IMR-90 (cell line): ENCODE measurements at regions not wholly inside any gene's neighbourhood (a gene's known extent, or its start where the extent isn't known, plus 50 kb on each side); places are given as distances from the start of the nearest gene placed in this dataset.

Source experiments
- ATAC-seq: fragments of 200-7000 bp; cut with Tn5 transposase; 2 replicates; pipeline ENCODE4 v1.9.1; 2020; ENCODE audit warnings: low read depth, mild to moderate bottlenecking, moderate library complexity
- BruUV-seq: library from RNA; stranded (reverse); fragments of 400-500 nt; replicated peaks from 2 replicates; lab custom pipeline; 2021; lab: Mats Ljungman, UMichigan
- CTCF ChIA-PET: fragments of 300-600 bp; formaldehyde crosslinking; extraction: SDS; loops from one replicate; lab custom pipeline; 2021; ENCODE audit warnings: antibody characterized with exemption; lab: Yijun Ruan, JAX
- POLR2A ChIA-PET: fragments of 300-600 bp; sonication (Branson Sonifier 250); formaldehyde crosslinking; loops from one replicate; lab custom pipeline; 2022; ENCODE audit warnings: antibody characterized with exemption; ENCODE audit not compliant: unreplicated experiment; lab: Charles Lee
- DNase-seq: peaks from one replicate; pipeline ENCODE4 v3.0.0; 2013
- H2AFZ ChIP-seq: replicated peaks from 2 replicates; pipeline ENCODE3; 2013; ENCODE audit warnings: low read length, mild to moderate bottlenecking; ENCODE audit not compliant: poor library complexity
- H2AK5ac ChIP-seq: 2 replicates; pipeline ENCODE4 v1.6.1; 2013; ENCODE audit warnings: low read depth, low read length, inconsistent platforms
- H2AK9ac ChIP-seq: replicated peaks from 2 replicates; pipeline ENCODE3; 2013; ENCODE audit warnings: mild to moderate bottlenecking, low read depth, low read length, moderate library complexity; ENCODE audit not compliant: poor library complexity
- H2BK120ac ChIP-seq: 2 replicates; pipeline ENCODE4 v1.6.1; 2013; ENCODE audit warnings: low read depth, low read length, inconsistent platforms
- H2BK15ac ChIP-seq: 3 replicates; pipeline ENCODE4 v1.6.1; 2013; ENCODE audit warnings: low read depth, low read length, inconsistent platforms
- H2BK20ac ChIP-seq: 2 replicates; pipeline ENCODE4 v1.6.1; 2013; ENCODE audit warnings: low read depth, mild to moderate bottlenecking, inconsistent platforms, low read length, moderate library complexity
- H2BK5ac ChIP-seq: 2 replicates; pipeline ENCODE4 v1.6.1; 2013; ENCODE audit warnings: mild to moderate bottlenecking, low read depth, low read length, inconsistent platforms; ENCODE audit not compliant: poor library complexity, severe bottlenecking
- H3K14ac ChIP-seq: replicated peaks from 2 replicates; pipeline ENCODE4 v1.6.1; 2013; ENCODE audit warnings: low read depth, low read length, inconsistent platforms
- H3K18ac ChIP-seq: 2 replicates; pipeline ENCODE4 v1.6.1; 2013; ENCODE audit warnings: low read depth, low read length, control low read depth
- H3K23ac ChIP-seq: 2 replicates; pipeline ENCODE4 v1.6.1; 2013; ENCODE audit warnings: low read depth, low read length, inconsistent platforms
- H3K27ac ChIP-seq: 2 replicates; pipeline ENCODE4 v1.5.1; 2013; ENCODE audit warnings: mild to moderate bottlenecking, control low read depth, low read length; ENCODE audit not compliant: insufficient read depth
- H3K27me3 ChIP-seq: 2 replicates; pipeline ENCODE4 v1.6.1; 2013; ENCODE audit warnings: low read length; ENCODE audit not compliant: control insufficient read depth, insufficient read depth
- H3K36me3 ChIP-seq: 2 replicates; pipeline ENCODE4 v1.6.1; 2013; ENCODE audit warnings: low read length, mixed read lengths; ENCODE audit not compliant: control insufficient read depth, insufficient read depth
- H3K4ac ChIP-seq: 2 replicates; pipeline ENCODE4 v1.6.1; 2013; ENCODE audit warnings: low read depth, low read length, inconsistent platforms
- H3K4me1 ChIP-seq: 2 replicates; pipeline ENCODE4 v1.6.1; 2013; ENCODE audit warnings: low read length, mixed read lengths; ENCODE audit not compliant: control insufficient read depth, insufficient read depth
- H3K4me2 ChIP-seq: 2 replicates; pipeline ENCODE4 v1.6.1; 2013; ENCODE audit warnings: low read depth, mild to moderate bottlenecking, control low read depth, low read length, moderate library complexity
- H3K4me3 ChIP-seq: 2 replicates; pipeline ENCODE4 v1.5.1; 2013; ENCODE audit warnings: low read depth, mild to moderate bottlenecking, control low read depth, low read length, moderate library complexity; ENCODE audit not compliant: insufficient read depth
- H3K56ac ChIP-seq: 2 replicates; pipeline ENCODE4 v1.6.1; 2013; ENCODE audit warnings: low read length, inconsistent platforms; ENCODE audit not compliant: insufficient read depth; ENCODE audit errors: extremely low read depth
- H3K79me1 ChIP-seq, 2 experiments: 2 replicates each; pipeline ENCODE4 v1.6.1; 2013; ENCODE audit warnings: low read length in 2 of 2, inconsistent platforms in 1 of 2, low read depth in 1 of 2
- H3K9ac ChIP-seq: 2 replicates; pipeline ENCODE4 v1.6.1; 2013; ENCODE audit warnings: low read depth, low read length, control low read depth
- H3K9me1 ChIP-seq: 2 replicates; pipeline ENCODE4 v1.6.1; 2013; ENCODE audit warnings: low read length, inconsistent platforms; ENCODE audit not compliant: insufficient read depth
- H3K9me3 ChIP-seq: 2 replicates; pipeline ENCODE4 v1.6.1; 2013; ENCODE audit warnings: low read length; ENCODE audit not compliant: control insufficient read depth, insufficient read depth
- H4K20me1 ChIP-seq: 2 replicates; pipeline ENCODE4 v1.6.1; 2013; ENCODE audit warnings: low read length, inconsistent platforms; ENCODE audit not compliant: insufficient read depth
- H4K5ac ChIP-seq: 2 replicates; pipeline ENCODE4 v1.6.1; 2013; ENCODE audit warnings: mild to moderate bottlenecking, low read depth, low read length, control low read depth
- H4K8ac ChIP-seq, 2 experiments: 2 replicates each; pipeline ENCODE4 v1.6.1; 2013; ENCODE audit warnings: low read depth in 2 of 2, low read length in 2 of 2, control low read depth in 1 of 2, inconsistent platforms in 1 of 2
- H4K91ac ChIP-seq: 2 replicates; pipeline ENCODE4 v1.6.1; 2013; ENCODE audit warnings: low read depth, low read length, inconsistent platforms; ENCODE audit not compliant: insufficient read depth
- CEBPB ChIP-seq: IDR thresholded peaks from 2 replicates; pipeline ENCODE4 v1.6.1; 2012; ENCODE audit warnings: low read depth, low read length, improper control_type of control experiment
- MAFK ChIP-seq: IDR thresholded peaks from 2 replicates; pipeline ENCODE4 v1.6.1; 2012; ENCODE audit warnings: low read depth, low read length, improper control_type of control experiment
- MXI1 ChIP-seq: IDR thresholded peaks from 2 replicates; pipeline ENCODE4 v1.6.1; 2012; ENCODE audit warnings: low read depth, mild to moderate bottlenecking, low read length, moderate library complexity, borderline replicate concordance
- POLR2A ChIP-seq: IDR thresholded peaks from 2 replicates; pipeline ENCODE4 v1.6.1; 2012; ENCODE audit warnings: mild to moderate bottlenecking, low read depth, low read length
- RAD21 ChIP-seq: IDR thresholded peaks from 2 replicates; pipeline ENCODE4 v1.6.1; 2012; ENCODE audit warnings: low read length, improper control_type of control experiment
- RCOR1 ChIP-seq: IDR thresholded peaks from 2 replicates; pipeline ENCODE4 v1.6.1; 2012; ENCODE audit warnings: mild to moderate bottlenecking, low read length, improper control_type of control experiment; ENCODE audit not compliant: insufficient replicate concordance
- WGBS, 2 experiments: methylation state at CpG; one replicate each; pipeline versions ENCODE4 v1.1.5 to v1.1.7; 2013; ENCODE audit warnings: missing lambda C conversion rate in 2 of 2; ENCODE audit not compliant: insufficient read length in 1 of 2; ENCODE audit errors: extremely low coverage in 2 of 2; 5-methylcytosine and 5-hydroxymethylcytosine counted together
- dilution Hi-C: fragments of 300-500 bp; cut with HindIII; formaldehyde crosslinking; loops from one replicate; pipeline ENCODE4 v1.14.3; 2018; ENCODE audit warnings: low sequenced_read_pairs; ENCODE audit not compliant: unreplicated experiment
- in situ Hi-C: fragments of 300-500 bp; cut with MboI; formaldehyde crosslinking; loops from 3 replicates; pipeline ENCODE4 v1.14.3; 2019; ENCODE audit warnings: low sequenced_read_pairs, inconsistent platforms, mixed read lengths
- intact Hi-C: fragments of 100-400 bp; cut with micrococcal nuclease; formaldehyde crosslinking; loops from 2 replicates; pipeline ENCODE4 v1.10.0; 2022

GRCh38 chr2:58926112-58926511 is 685.0 kb upstream of the FANCL start:
- in situ Hi-C loops: no loop called here
- BruUV-seq: no TSS peak
- Histone ChIP-seq H3K4me3 (no peak overlapping the region), H2BK15ac (peak overlapping the region; percentile 74; the same call in 2 of the 3 replicates), H2AK9ac (no peak overlapping the region), H4K91ac (0 out of 2 replicates have a peak overlapping the region, but pooled peaks have one; percentile 87), H3K4me2 (no peak overlapping the region), H4K20me1 (no peaks in the 10 kb centered on the region), H3K14ac (no peak overlapping the region), H4K5ac (peak overlapping the region; percentile 36; the same call in 1 of the 2 replicates), H3K79me1 (no peaks in the 10 kb centered on the region), H3K36me3 (no peaks in the 10 kb centered on the region), H2AFZ (no peak overlapping the region), H3K23ac (no peak overlapping the region), H3K9ac (no peak overlapping the region), H2BK20ac (peak overlapping the region; percentile 42), H3K9me1 (peaks cover 2% of the 10 kb centered on the region; the same call in 1 of the 2 replicates), H3K27ac (no peak overlapping the region), H2AK5ac (no peak overlapping the region; the same call in 1 of the 2 replicates), H3K4me1 (peaks cover 10% of the 10 kb centered on the region; the same call in 1 of the 2 replicates), H2BK5ac (peak overlapping the region; percentile 69), H3K56ac (no peak overlapping the region), H3K9me3 (no peaks in the 10 kb centered on the region), H3K18ac (peak overlapping the region; percentile 42; the same call in 1 of the 2 replicates), H2BK120ac (peak overlapping the region; percentile 42), H3K4ac (no peak overlapping the region), H4K8ac (peak overlapping the region in 1 of 2 experiments; percentile 31; a peak in 2 of 4 replicates), H3K27me3 (no peaks in the 10 kb centered on the region)
- POLR2A ChIA-PET: no interaction called here
- TF ChIP-seq MAFK (no peak), POLR2A (no peak), CEBPB (peak; percentile 36), MXI1 (no peak), RAD21 (no peak), RCOR1 (no peak)
- DNase-seq: no peak
- dilution Hi-C loops: no loop called here
- ATAC-seq: no peak
- CTCF ChIA-PET: no interaction called here
- intact Hi-C loops: no loop called here
- no CpG with 5 or more reads among the region's 5 CpGs for WGBS, 2 experiments
